WERI-Rb-1 (cell line): ENCODE measurements at regions not wholly inside any gene's neighbourhood (a gene's known extent, or its start where the extent isn't known, plus 50 kb on each side); places are given as distances from the start of the nearest gene placed in this dataset.

ENCODE experiments used
- DNase-seq: peaks from one replicate; pipeline ENCODE4 v3.0.0-alpha.2; 2020
- H3K27ac ChIP-seq: fragments of 250-450 bp; sonication (Bioruptor Pico); 2 replicates; pipeline ENCODE4 v1.5.1; 2020; ENCODE audit warnings: mild to moderate bottlenecking, moderate library complexity
- H3K27me3 ChIP-seq: fragments of 250-450 bp; sonication (Bioruptor Pico); 2 replicates; pipeline ENCODE4 v1.5.1; 2021; ENCODE audit warnings: mild to moderate bottlenecking, low read depth, moderate library complexity; ENCODE audit not compliant: insufficient read depth, severe bottlenecking
- H3K36me3 ChIP-seq: fragments of 250-450 bp; sonication (Bioruptor Pico); 2 replicates; pipeline ENCODE4 v1.5.1; 2020; ENCODE audit warnings: mild to moderate bottlenecking, moderate library complexity
- H3K4me3 ChIP-seq: 2 replicates; pipeline ENCODE4 v1.5.1; 2011; ENCODE audit warnings: low read depth, mild to moderate bottlenecking, control low read depth, low read length
- H3K9me3 ChIP-seq: fragments of 250-450 bp; sonication (Bioruptor Pico); 2 replicates; pipeline ENCODE4 v1.5.1; 2021; ENCODE audit warnings: mild to moderate bottlenecking, moderate library complexity; ENCODE audit not compliant: severe bottlenecking
- CTCF ChIP-seq: IDR thresholded peaks from 2 replicates; pipeline ENCODE4 v1.5.1; 2011; ENCODE audit warnings: low read depth, mild to moderate bottlenecking, control low read depth, inconsistent platforms, low read length

- Histone ChIP-seq H3K27me3 (no peaks in the 10 kb centered on the region), H3K4me3 (no peak overlapping the region), H3K36me3 (no peaks in the 10 kb centered on the region), H3K9me3 (no peaks in the 10 kb centered on the region), H3K27ac (no peak overlapping the region)
- DNase-seq = no peak
- no peak for TF ChIP-seq CTCF
Measured at GRCh38 chr18:65516209-65516608, 234.6 kb upstream of the CDH7 start.

GRCh38 chr18:65498605-65499004 is 252.2 kb upstream of the CDH7 start:
- Histone ChIP-seq H3K27me3 (no peaks in the 10 kb centered on the region), H3K4me3 (no peak overlapping the region), H3K36me3 (no peaks in the 10 kb centered on the region), H3K27ac (no peak overlapping the region), H3K9me3 (no peaks in the 10 kb centered on the region)
- DNase-seq = no peak
- no peak for TF ChIP-seq CTCF

GRCh38 chr18:65487569-65487968 is 263.2 kb upstream of the CDH7 start:
- no peak overlapping the region for H3K4me3 ChIP-seq
- DNase-seq = no peak

GRCh38 chr18:65477455-65477854 is 273.4 kb upstream of the CDH7 start:
- Histone ChIP-seq H3K4me3 (no peak overlapping the region), H3K27ac (no peak overlapping the region), H3K9me3 (no peaks in the 10 kb centered on the region), H3K27me3 (no peaks in the 10 kb centered on the region), H3K36me3 (no peaks in the 10 kb centered on the region)
- no peak for DNase-seq
- no peak for TF ChIP-seq CTCF

More at GRCh38 chr18:65487569-65487968, 263.2 kb upstream of the CDH7 start:
- no peak for TF ChIP-seq CTCF
- Histone ChIP-seq H3K27me3 (no peaks in the 10 kb centered on the region), H3K36me3 (no peaks in the 10 kb centered on the region), H3K27ac (no peak overlapping the region), H3K9me3 (no peaks in the 10 kb centered on the region)

- Histone ChIP-seq H3K9me3 (no peaks in the 10 kb centered on the region), H3K4me3 (no peak overlapping the region), H3K36me3 (no peaks in the 10 kb centered on the region), H3K27ac (no peak overlapping the region), H3K27me3 (no peaks in the 10 kb centered on the region)
- no peak for DNase-seq
- no peak for TF ChIP-seq CTCF
Measured at GRCh38 chr18:65468881-65469280, 281.9 kb upstream of the CDH7 start.

GRCh38 chr18:65464361-65464760 is 286.5 kb upstream of the CDH7 start:
- TF ChIP-seq CTCF = no peak
- H3K4me3 ChIP-seq = no peak overlapping the region
- H3K9me3 ChIP-seq = no peaks in the 10 kb centered on the region
- no peak for DNase-seq
- no peaks in the 10 kb centered on the region for H3K27me3 ChIP-seq
- H3K36me3 ChIP-seq = no peaks in the 10 kb centered on the region
- no peak overlapping the region for H3K27ac ChIP-seq
